HG02970 (cell line): ENCODE measurements at regions not wholly inside any gene's neighbourhood (a gene's known extent, or its start where the extent isn't known, plus 50 kb on each side); places are given as distances from the start of the nearest gene placed in this dataset.

Source experiments
- ATAC-seq: cut with Tn5 transposase; IDR thresholded peaks from one replicate; pipeline ENCODE4 v1.9.1; 2021; ENCODE audit warnings: mild to moderate bottlenecking, moderate library complexity, moderate number of reproducible peaks; ENCODE audit not compliant: unreplicated experiment, low FRiP score

GRCh38 chr11:134756811-134757540 lies 344.9 kb upstream of the B3GAT1 start:
- ATAC-seq = no peak

- ATAC-seq = no peak
These were observed 343.5 kb upstream of the B3GAT1 start for GRCh38 chr11:134755535-134755934.

GRCh38 chr11:134754521-134755198 lies 342.6 kb upstream of the B3GAT1 start:
- no peak for ATAC-seq

- no peak for ATAC-seq
These were observed 341.9 kb upstream of the B3GAT1 start for GRCh38 chr11:134753771-134754520.

- no peak for ATAC-seq
These were observed 341.1 kb upstream of the B3GAT1 start for GRCh38 chr11:134752964-134753770.

- ATAC-seq = no peak
These were observed 340.5 kb upstream of the B3GAT1 start for GRCh38 chr11:134752526-134752925.

- ATAC-seq = no peak
These were observed 339.7 kb upstream of the B3GAT1 start for GRCh38 chr11:134751766-134752165.

- no peak for ATAC-seq
These were observed 339.1 kb upstream of the B3GAT1 start for GRCh38 chr11:134751031-134751585.

- no peak for ATAC-seq
These were observed 338.6 kb upstream of the B3GAT1 start for GRCh38 chr11:134750619-134751018.

- ATAC-seq = no peak
These were observed 337.2 kb upstream of the B3GAT1 start for GRCh38 chr11:134749040-134749839.

GRCh38 chr11:134746609-134747008 lies 334.6 kb upstream of the B3GAT1 start:
- no peak for ATAC-seq

- no peak for ATAC-seq
These were observed 333.4 kb upstream of the B3GAT1 start for GRCh38 chr11:134745456-134745855.

GRCh38 chr11:134743820-134744195 lies 331.8 kb upstream of the B3GAT1 start:
- no peak for ATAC-seq

GRCh38 chr11:134742956-134743819 lies 331.1 kb upstream of the B3GAT1 start:
- no peak for ATAC-seq

- no peak for ATAC-seq
These were observed 330.2 kb upstream of the B3GAT1 start for GRCh38 chr11:134742224-134742612.

- no peak for ATAC-seq
These were observed 329.6 kb upstream of the B3GAT1 start for GRCh38 chr11:134741453-134742223.

- no peak for ATAC-seq
These were observed 328.7 kb upstream of the B3GAT1 start for GRCh38 chr11:134740590-134741261.
